HUDEP-2 (cell line): ENCODE measurements at regions not wholly inside any gene's neighbourhood (a gene's known extent, or its start where the extent isn't known, plus 50 kb on each side); places are given as distances from the start of the nearest gene placed in this dataset.
"Not testable (repeated sequence)": the region's sequence is repeated elsewhere in the genome, so short reads cannot be mapped to it uniquely, and the experiment has no call there.

Experiments
- DNase-seq, 76 experiments: peaks; one replicate each; lab custom pipeline; 2025; ENCODE audit not compliant: unreplicated experiment in 76 of 76; lab: John Stamatoyannopoulos, UW

- no peak for DNase-seq
Measured at GRCh38 chr6:88459189-88459588, 293.0 kb upstream of the CNR1 start.

- no peak for DNase-seq
Measured at GRCh38 chr6:88458662-88459061, 292.5 kb upstream of the CNR1 start.

GRCh38 chr6:88456221-88456859 lies 290.2 kb upstream of the CNR1 start:
- no peak for DNase-seq

- no peak for DNase-seq
Measured at GRCh38 chr6:88455317-88455716, 289.2 kb upstream of the CNR1 start.

GRCh38 chr6:88454658-88455057 lies 288.5 kb upstream of the CNR1 start:
- no peak for DNase-seq

- DNase-seq, result no peak
Measured at GRCh38 chr6:88449770-88450169, 283.6 kb upstream of the CNR1 start.

GRCh38 chr6:88445188-88445965 lies 279.2 kb upstream of the CNR1 start:
- DNase-seq, result no peak

- no peak for DNase-seq
Measured at GRCh38 chr6:88443554-88443953, 277.4 kb upstream of the CNR1 start.

GRCh38 chr6:88442737-88443136 lies 276.6 kb upstream of the CNR1 start:
- no peak for DNase-seq

- no peak for DNase-seq
Measured at GRCh38 chr6:88441346-88441745, 275.2 kb upstream of the CNR1 start.

- no peak for DNase-seq
Measured at GRCh38 chr6:88428068-88428467, 261.9 kb upstream of the CNR1 start.

- DNase-seq, result peak in 2 of 76 experiments; percentile 5 to 24
Measured at GRCh38 chr6:88426005-88426404, 259.9 kb upstream of the CNR1 start.

- peak in 1 of 76 experiments; percentile 8 for DNase-seq
Measured at GRCh38 chr6:88422831-88423230, 256.7 kb upstream of the CNR1 start.

- DNase-seq, result not testable (repeated sequence)
Measured at GRCh38 chr6:88420967-88421488, 254.9 kb upstream of the CNR1 start.

- DNase-seq, result not testable (repeated sequence)
Measured at GRCh38 chr6:88418921-88419810, 253.0 kb upstream of the CNR1 start.

- not testable (repeated sequence) for DNase-seq
Measured at GRCh38 chr6:88417361-88417760, 251.2 kb upstream of the CNR1 start.

- no peak for DNase-seq
Measured at GRCh38 chr6:88413459-88413858, 247.3 kb upstream of the CNR1 start.

GRCh38 chr6:88408355-88408754 lies 242.2 kb upstream of the CNR1 start:
- DNase-seq, result not testable (repeated sequence)

GRCh38 chr6:88406674-88407073 lies 240.5 kb upstream of the CNR1 start:
- DNase-seq, result not testable (repeated sequence)

GRCh38 chr6:88403486-88403885 lies 237.3 kb upstream of the CNR1 start:
- DNase-seq, result no peak

- no peak for DNase-seq
Measured at GRCh38 chr6:88402909-88403308, 236.8 kb upstream of the CNR1 start.
